ENCODE measurements at regions not wholly inside any gene's neighbourhood (a gene's known extent, or its start where the extent isn't known, plus 50 kb on each side); places are given as distances from the start of the nearest gene placed in this dataset.

DNA sequence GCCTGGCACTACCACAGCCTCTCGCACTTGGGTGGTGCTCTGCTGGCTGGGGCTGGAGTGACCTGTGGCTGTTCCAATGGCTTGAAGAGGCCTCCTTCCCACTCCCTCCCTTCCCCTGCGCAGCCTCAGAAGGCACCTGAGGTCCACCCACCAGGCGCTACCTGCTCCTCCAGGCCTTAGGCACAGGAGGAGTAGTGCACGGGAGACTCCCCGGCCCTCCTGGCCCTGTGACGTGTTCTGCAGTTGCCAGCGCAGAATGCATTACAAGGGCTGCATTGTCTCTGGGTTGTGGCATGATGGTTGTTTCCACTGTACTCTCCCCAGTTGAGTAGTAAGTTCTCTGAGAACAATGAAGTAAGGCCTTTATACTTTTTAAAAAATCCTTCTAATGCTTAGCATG lies 128.6 kb downstream of the TEX29 start:
- ChIA-PET CTCF (no interaction called here), POLR2A (no interaction called here)
- H3K36me3 ChIP-seq (ENCODE audit: control insufficient read depth, insufficient read depth, low read length) = no peaks in the 10 kb centered on the region
- TF ChIP-seq, protein P1, sequence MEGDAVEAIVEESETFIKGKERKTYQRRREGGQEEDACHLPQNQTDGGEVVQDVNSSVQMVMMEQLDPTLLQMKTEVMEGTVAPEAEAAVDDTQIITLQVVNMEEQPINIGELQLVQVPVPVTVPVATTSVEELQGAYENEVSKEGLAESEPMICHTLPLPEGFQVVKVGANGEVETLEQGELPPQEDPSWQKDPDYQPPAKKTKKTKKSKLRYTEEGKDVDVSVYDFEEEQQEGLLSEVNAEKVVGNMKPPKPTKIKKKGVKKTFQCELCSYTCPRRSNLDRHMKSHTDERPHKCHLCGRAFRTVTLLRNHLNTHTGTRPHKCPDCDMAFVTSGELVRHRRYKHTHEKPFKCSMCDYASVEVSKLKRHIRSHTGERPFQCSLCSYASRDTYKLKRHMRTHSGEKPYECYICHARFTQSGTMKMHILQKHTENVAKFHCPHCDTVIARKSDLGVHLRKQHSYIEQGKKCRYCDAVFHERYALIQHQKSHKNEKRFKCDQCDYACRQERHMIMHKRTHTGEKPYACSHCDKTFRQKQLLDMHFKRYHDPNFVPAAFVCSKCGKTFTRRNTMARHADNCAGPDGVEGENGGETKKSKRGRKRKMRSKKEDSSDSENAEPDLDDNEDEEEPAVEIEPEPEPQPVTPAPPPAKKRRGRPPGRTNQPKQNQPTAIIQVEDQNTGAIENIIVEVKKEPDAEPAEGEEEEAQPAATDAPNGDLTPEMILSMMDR (IDR thresholded peaks at IDR 0.05; ENCODE audit: insufficient read depth, low read depth, low read length) = no peak
- no peak overlapping the region for H3K4me3 ChIP-seq (ENCODE audit: low read depth, low read length)
- no peak for DNase-seq (ENCODE audit: low read depth)
- H3K27me3 ChIP-seq (ENCODE audit: control insufficient read depth, insufficient read depth, low read length) = no peaks in the 10 kb centered on the region

DNA sequence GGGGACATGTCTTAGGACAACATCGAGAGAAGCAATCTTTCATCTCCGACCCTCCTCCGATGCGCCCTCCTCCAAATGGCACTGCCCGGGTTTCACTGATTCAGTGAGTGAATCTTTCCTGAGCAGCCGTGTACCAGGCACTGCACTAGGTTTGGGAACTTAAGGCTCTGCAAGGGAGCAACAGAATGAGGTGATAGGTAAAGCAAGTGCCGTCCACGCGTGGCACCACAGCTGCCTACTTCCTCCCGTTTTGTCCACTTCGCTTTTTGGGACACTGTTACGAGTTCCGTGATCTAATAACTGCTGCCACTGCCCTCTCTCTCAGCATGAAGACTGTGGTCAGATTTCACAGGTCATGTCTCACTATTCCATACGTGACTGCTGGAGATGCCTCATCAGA lies 131.0 kb downstream of the TEX29 start:
- Histone ChIP-seq H3K36me3 (ENCODE audit: control insufficient read depth, insufficient read depth, low read length) (no peaks in the 10 kb centered on the region), H3K27me3 (ENCODE audit: control insufficient read depth, insufficient read depth, low read length) (no peaks in the 10 kb centered on the region), H3K4me3 (ENCODE audit: low read depth, low read length) (no peak overlapping the region)
- TF ChIP-seq, protein P1 (IDR thresholded peaks at IDR 0.05; ENCODE audit: insufficient read depth, low read depth, low read length) = no peak
- no peak for DNase-seq (ENCODE audit: low read depth)
- ChIA-PET CTCF (no interaction called here), POLR2A (no interaction called here)

DNA sequence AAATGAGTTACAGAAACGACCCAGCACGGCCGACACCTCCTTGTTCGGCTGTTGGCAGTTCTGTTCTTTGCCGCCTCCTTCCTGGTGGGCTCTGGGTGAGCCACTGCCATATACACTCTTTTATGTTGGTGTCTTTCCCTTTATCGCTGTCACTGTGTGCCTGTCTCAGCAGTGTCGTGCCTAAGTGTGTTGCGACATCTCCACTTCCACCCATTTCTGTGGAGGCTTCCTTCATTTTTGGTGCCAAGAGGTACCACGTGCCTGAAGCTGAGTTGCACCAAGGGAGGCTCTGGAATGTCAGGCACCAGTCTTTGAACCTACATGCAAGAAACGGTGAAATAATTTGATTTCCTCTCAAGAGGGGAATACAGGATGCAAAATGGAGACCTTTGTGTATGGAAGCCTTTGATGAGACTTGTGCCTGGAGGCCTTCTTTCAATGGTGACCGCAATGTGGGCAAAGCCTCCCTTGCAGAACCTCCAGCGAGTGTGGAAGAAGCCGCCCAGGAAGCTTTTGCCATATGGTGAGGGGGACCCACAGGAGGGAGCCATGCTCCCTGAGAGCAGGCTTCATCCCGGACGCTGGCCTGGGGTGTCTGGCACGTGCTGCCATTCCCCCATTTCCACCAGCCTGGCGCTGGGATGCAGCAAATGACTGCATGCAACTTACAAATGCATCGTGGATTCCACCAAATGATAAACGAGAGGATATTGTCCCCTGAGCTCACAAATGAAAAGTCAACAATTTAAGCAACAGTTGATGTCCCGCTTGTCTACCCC lies 136.2 kb downstream of the TEX29 start:
- DNase-seq (ENCODE audit: low read depth) = no peak
- Histone ChIP-seq H3K36me3 (ENCODE audit: control insufficient read depth, insufficient read depth, low read length) (no peaks in the 10 kb centered on the region), H3K4me3 (ENCODE audit: low read depth, low read length) (no peak overlapping the region), H3K27me3 (ENCODE audit: control insufficient read depth, insufficient read depth, low read length) (no peaks in the 10 kb centered on the region)
- POLR2A ChIA-PET = no interaction called here
- CTCF ChIA-PET = no interaction called here
- TF ChIP-seq, protein P1 (IDR thresholded peaks at IDR 0.05; ENCODE audit: insufficient read depth, low read depth, low read length) = no peak

DNA sequence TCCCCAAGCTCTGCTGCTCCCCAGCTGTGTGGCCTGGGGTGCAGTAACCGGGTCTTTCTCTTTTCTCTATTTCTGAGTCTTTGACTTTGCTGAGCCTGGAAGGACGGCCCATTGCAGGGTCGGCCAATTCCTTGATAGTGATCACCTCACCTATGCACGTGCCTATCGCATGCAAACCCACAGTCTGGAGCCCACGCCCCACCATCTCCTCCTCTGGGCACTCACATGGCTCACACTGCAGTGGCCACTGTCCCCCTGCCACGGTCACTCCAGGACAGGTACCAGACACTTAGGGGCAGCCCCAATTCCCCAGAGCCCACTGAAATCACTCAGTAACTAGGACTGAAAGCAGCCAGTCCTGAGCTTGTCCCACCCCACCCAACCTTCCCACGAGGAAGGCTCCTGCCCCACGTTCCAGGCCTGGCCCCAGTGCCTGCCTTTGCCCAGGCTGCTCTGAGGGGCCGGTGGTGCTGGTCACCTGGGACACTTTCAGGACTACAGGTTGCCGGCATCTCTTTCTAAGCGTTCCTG lies 137.6 kb downstream of the TEX29 start:
- ChIA-PET POLR2A (no interaction called here), CTCF (no interaction called here)
- no peak for DNase-seq (ENCODE audit: low read depth)
- no peaks in the 10 kb centered on the region for H3K36me3 ChIP-seq (ENCODE audit: control insufficient read depth, insufficient read depth, low read length)
- TF ChIP-seq, protein P1 (IDR thresholded peaks at IDR 0.05; ENCODE audit: insufficient read depth, low read depth, low read length) = no peak
- H3K27me3 ChIP-seq (ENCODE audit: control insufficient read depth, insufficient read depth, low read length) = no peaks in the 10 kb centered on the region
- no peak overlapping the region for H3K4me3 ChIP-seq (ENCODE audit: low read depth, low read length)

DNA sequence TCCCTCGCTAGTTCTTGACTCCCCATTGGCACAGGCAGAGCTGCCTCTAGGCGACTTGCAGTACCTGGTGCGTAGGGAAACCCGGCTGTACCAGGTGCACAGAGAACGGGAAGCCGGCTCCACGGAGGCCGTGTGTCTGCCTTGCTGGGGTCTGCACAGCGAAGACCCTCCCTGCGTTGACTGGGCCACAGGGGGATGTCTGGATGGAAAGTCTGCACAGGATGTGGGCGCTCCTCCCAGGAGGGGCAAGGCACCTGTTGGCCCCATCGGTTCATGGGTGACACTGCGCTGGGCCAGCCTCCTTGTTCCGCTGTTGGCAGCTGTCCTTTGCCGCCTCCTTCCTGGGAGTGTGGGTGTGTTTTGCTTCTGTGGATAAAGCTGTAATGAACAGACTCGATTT lies 138.3 kb downstream of the TEX29 start:
- TF ChIP-seq, protein P1 (IDR thresholded peaks at IDR 0.05; ENCODE audit: insufficient read depth, low read depth, low read length) = no peak
- Histone ChIP-seq H3K36me3 (ENCODE audit: control insufficient read depth, insufficient read depth, low read length) (no peaks in the 10 kb centered on the region), H3K4me3 (ENCODE audit: low read depth, low read length) (no peak overlapping the region), H3K27me3 (ENCODE audit: control insufficient read depth, insufficient read depth, low read length) (no peaks in the 10 kb centered on the region)
- no peak for DNase-seq (ENCODE audit: low read depth)
- POLR2A ChIA-PET = no interaction called here
- CTCF ChIA-PET = no interaction called here
